NT2/D1 (cell line): ENCODE measurements at regions not wholly inside any gene's neighbourhood (a gene's known extent, or its start where the extent isn't known, plus 50 kb on each side); places are given as distances from the start of the nearest gene placed in this dataset.
"Not testable (repeated sequence)": the region's sequence is repeated elsewhere in the genome, so short reads cannot be mapped to it uniquely, and the experiment has no call there.

Experiments
- DNase-seq: peaks from one replicate; pipeline ENCODE4 v3.0.0-alpha.2; 2011; ENCODE audit warnings: low read depth, low spot score
- H3K27me3 ChIP-seq: 2 replicates; pipeline ENCODE4 v1.6.0; 2011; ENCODE audit warnings: mild to moderate bottlenecking; ENCODE audit not compliant: insufficient read length, insufficient read depth
- H3K36me3 ChIP-seq: 2 replicates; pipeline ENCODE4 v1.6.1; 2011; ENCODE audit warnings: mild to moderate bottlenecking, low read length, mixed read lengths; ENCODE audit not compliant: insufficient read depth, insufficient read length
- H3K4me1 ChIP-seq: 2 replicates; pipeline ENCODE4 v1.5.1; 2011; ENCODE audit not compliant: insufficient read depth, insufficient read length
- H3K4me3 ChIP-seq: 2 replicates; pipeline ENCODE4 v1.5.1; 2011; ENCODE audit warnings: low read depth; ENCODE audit not compliant: insufficient read length
- H3K9ac ChIP-seq: 2 replicates; pipeline ENCODE4 v1.6.0; 2011; ENCODE audit warnings: low read depth; ENCODE audit not compliant: insufficient read length
- H3K9me3 ChIP-seq: 2 replicates; pipeline ENCODE4 v1.5.1; 2011; ENCODE audit warnings: mild to moderate bottlenecking, low read length; ENCODE audit not compliant: insufficient read depth

GRCh38 chr1:83213648-83214047 is 785.3 kb downstream of the TTLL7 start:
- H3K36me3 ChIP-seq = not testable (repeated sequence)

GRCh38 chr1:83212033-83212432 is 786.9 kb downstream of the TTLL7 start:
- not testable (repeated sequence) for DNase-seq, H3K27me3 ChIP-seq, H3K9me3 ChIP-seq, H3K4me3 ChIP-seq, H3K9ac ChIP-seq, H3K36me3 ChIP-seq, H3K4me1 ChIP-seq

More at GRCh38 chr1:83213648-83214047, 785.3 kb downstream of the TTLL7 start:
- H3K9me3 ChIP-seq, H3K4me1 ChIP-seq, H3K9ac ChIP-seq, H3K27me3 ChIP-seq, DNase-seq, H3K4me3 ChIP-seq: not testable (repeated sequence)

- H3K36me3 ChIP-seq, H3K4me1 ChIP-seq, H3K9me3 ChIP-seq, DNase-seq, H3K4me3 ChIP-seq, H3K9ac ChIP-seq, H3K27me3 ChIP-seq: not testable (repeated sequence)
Measured at GRCh38 chr1:83208540-83208939, 790.4 kb downstream of the TTLL7 start.

- not testable (repeated sequence) for H3K9ac ChIP-seq, H3K9me3 ChIP-seq, DNase-seq, H3K4me1 ChIP-seq, H3K27me3 ChIP-seq, H3K4me3 ChIP-seq, H3K36me3 ChIP-seq
Measured at GRCh38 chr1:83194610-83195009, 804.3 kb downstream of the TTLL7 start.

- not testable (repeated sequence) for H3K9ac ChIP-seq, H3K36me3 ChIP-seq, H3K9me3 ChIP-seq, H3K4me1 ChIP-seq, DNase-seq, H3K27me3 ChIP-seq
- peak overlapping the region; percentile 31 for H3K4me3 ChIP-seq
Measured at GRCh38 chr1:83182033-83182728, 816.8 kb downstream of the TTLL7 start.

GRCh38 chr1:83180621-83181020 is 818.3 kb downstream of the TTLL7 start:
- not testable (repeated sequence) for H3K4me3 ChIP-seq, H3K4me1 ChIP-seq, H3K27me3 ChIP-seq, H3K9me3 ChIP-seq, DNase-seq, H3K36me3 ChIP-seq, H3K9ac ChIP-seq

- H3K4me3 ChIP-seq, H3K36me3 ChIP-seq, DNase-seq, H3K9me3 ChIP-seq, H3K4me1 ChIP-seq, H3K9ac ChIP-seq, H3K27me3 ChIP-seq: not testable (repeated sequence)
Measured at GRCh38 chr1:83167634-83168033, 831.3 kb downstream of the TTLL7 start.

GRCh38 chr1:83163879-83164475 is 835.0 kb downstream of the TTLL7 start:
- not testable (repeated sequence) for H3K27me3 ChIP-seq, DNase-seq, H3K4me1 ChIP-seq, H3K4me3 ChIP-seq, H3K9ac ChIP-seq, H3K36me3 ChIP-seq, H3K9me3 ChIP-seq

GRCh38 chr1:83158924-83159323 is 840.0 kb downstream of the TTLL7 start:
- not testable (repeated sequence) for H3K4me3 ChIP-seq, DNase-seq, H3K9me3 ChIP-seq, H3K9ac ChIP-seq, H3K27me3 ChIP-seq, H3K36me3 ChIP-seq, H3K4me1 ChIP-seq

- H3K4me3 ChIP-seq, DNase-seq, H3K27me3 ChIP-seq, H3K4me1 ChIP-seq, H3K9me3 ChIP-seq, H3K36me3 ChIP-seq, H3K9ac ChIP-seq: not testable (repeated sequence)
Measured at GRCh38 chr1:83154306-83154705, 844.6 kb downstream of the TTLL7 start.

GRCh38 chr1:83151167-83151898 is 847.6 kb downstream of the TTLL7 start:
- not testable (repeated sequence) for H3K27me3 ChIP-seq, H3K9ac ChIP-seq, DNase-seq, H3K4me1 ChIP-seq, H3K36me3 ChIP-seq, H3K4me3 ChIP-seq, H3K9me3 ChIP-seq

- not testable (repeated sequence) for H3K4me3 ChIP-seq, H3K9ac ChIP-seq, H3K4me1 ChIP-seq, DNase-seq, H3K36me3 ChIP-seq, H3K27me3 ChIP-seq, H3K9me3 ChIP-seq
Measured at GRCh38 chr1:83150479-83150878, 848.5 kb downstream of the TTLL7 start.
